Glomerular visceral epithelial cell (primary cell): ENCODE measurements at regions not wholly inside any gene's neighbourhood (a gene's known extent, or its start where the extent isn't known, plus 50 kb on each side); places are given as distances from the start of the nearest gene placed in this dataset.
A peak's percentile ranks its signal among the peaks of the same experiment; 100 is the strongest.

Experiments used
- DNase-seq: peaks from one replicate; pipeline ENCODE4 v3.0.0-alpha.2; 2016; ENCODE audit errors: extremely low spot score

DNA sequence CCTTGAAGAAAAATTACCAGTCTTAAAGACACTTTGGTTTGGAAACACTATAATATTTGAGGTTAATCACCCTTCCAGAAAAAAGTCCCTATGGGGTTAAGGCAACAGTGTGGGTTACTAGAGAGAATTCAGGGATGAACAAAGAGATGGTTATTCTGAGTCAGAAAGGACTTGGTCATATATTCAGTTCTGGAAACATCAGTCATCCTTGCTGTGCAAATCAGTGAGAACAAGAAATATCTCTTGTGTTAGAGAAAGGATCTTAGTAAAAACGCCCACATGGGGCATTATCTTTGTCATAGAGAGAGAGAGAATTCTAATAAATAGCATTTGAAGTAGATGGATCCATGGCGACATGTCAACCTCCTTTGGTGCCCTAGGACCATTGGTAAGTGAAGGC is 59.4 kb upstream of the E2F7 start:
- peak; percentile 60 for DNase-seq

DNA sequence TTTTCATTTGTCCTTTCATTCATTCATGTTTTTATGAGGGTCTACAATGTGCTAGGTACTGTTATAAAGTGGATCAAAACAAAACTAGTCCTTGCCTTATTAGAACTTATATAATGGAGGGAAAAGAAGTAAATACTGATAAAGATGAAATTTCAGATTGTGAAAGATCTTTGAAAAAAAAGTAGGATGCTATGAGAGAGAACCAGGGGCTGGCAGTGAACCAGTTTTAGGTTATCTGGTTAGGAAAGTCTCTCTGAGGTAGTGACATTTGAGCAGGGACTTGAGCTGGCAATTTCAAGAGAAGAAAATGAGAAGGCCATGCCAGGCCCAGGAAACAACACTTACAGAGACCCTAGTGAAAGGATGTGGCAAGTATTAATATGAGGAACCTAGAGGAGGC is 57.3 kb upstream of the E2F7 start:
- no peak for DNase-seq

GRCh38 chr12:77122236-77122635 is 56.9 kb upstream of the E2F7 start:
- DNase-seq, result peak; percentile 82

DNA sequence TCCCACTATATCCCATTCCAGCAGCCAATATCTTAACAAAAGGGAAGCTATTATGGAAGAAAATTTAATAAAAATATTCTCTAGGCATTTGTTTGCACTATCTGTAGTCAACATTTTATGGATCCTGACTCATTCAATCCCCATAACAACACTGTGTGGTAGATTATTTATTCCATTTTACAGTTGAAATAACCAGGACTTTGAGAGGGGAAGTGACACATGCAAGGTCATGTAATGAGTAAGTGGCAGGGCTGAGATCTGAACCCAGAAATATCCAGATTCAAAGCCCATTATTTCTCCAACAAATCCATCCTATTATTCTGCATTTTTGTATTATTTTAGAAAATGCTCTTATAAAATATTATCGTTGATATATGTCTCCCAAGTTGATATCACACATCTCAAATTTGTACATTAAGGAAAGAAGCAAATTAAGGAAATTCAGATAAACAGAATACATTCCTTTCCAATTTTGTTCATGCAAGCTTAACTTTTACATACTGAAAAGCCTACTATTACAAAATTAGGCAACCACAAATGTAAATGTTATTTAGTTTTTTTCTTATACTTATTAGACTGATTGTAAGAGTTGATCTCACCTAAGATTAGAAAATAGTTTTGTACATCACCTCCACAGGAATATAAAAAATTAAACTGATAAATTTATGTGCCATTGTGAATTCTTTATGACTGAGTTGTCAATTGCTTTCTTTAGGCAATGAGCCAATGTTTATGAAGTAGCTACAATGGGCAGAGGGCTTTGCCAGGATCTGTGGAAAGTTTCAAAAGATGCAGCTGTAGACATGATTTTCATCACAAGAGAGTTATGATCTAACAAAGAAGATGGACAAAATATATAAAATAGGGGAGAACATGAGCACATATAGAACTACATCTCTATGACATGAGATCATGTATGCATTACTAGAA is 55.1 kb upstream of the E2F7 start:
- peak; percentile 42 for DNase-seq

DNA sequence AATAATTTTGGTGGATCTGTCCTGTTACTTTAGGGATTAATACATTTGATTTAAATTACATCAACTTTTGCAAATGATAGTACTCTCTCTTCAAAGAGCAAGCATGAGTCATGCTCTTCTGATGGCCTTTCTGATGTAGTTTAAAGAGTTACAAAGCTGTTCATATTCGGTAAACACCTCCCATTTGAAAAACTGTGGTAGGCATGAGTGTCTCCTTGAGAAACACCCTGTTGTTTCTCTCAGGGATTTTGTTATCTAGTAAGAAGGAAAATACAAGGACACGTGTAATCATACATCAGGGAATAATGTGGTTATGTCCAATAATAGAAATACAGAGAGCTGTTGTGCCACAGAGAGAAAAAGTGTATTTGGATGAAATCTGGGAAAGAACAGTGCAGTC is 53.3 kb upstream of the E2F7 start:
- DNase-seq, result no peak

- DNase-seq, result no peak
These were observed 50.9 kb upstream of the E2F7 start for GRCh38 chr12:77116277-77116676.

GRCh38 chr12:77115471-77115870 is 50.1 kb upstream of the E2F7 start:
- DNase-seq, result no peak
